Thyroid gland (tissue), 4 donors: ENCODE measurements at regions not wholly inside any gene's neighbourhood (a gene's known extent, or its start where the extent isn't known, plus 50 kb on each side); places are given as distances from the start of the nearest gene placed in this dataset.

Source experiments
- CTCF ChIP-seq, 6 experiments: fragments of 200-600 bp in 3 of 6; fragments of 450-650 bp in 3 of 6; sonication (generic) in 3 of 6; IDR thresholded peaks; one replicate each; pipeline ENCODE4 v1.5.1; 2016 to 2019; ENCODE audit warnings: antibody characterized with exemption in 6 of 6, mild to moderate bottlenecking in 2 of 6, inconsistent platforms in 1 of 6, moderate library complexity in 1 of 6
- POLR2A ChIP-seq, 2 donors: fragments of 450-650 bp; IDR thresholded peaks; one replicate each; pipeline ENCODE4 v1.6.1; 2017; ENCODE audit warnings: antibody characterized with exemption in 2 of 2, mild to moderate bottlenecking in 2 of 2, moderate library complexity in 1 of 2

- TF ChIP-seq CTCF (IDR thresholded peaks at IDR 0.05) (no peak), POLR2A (IDR thresholded peaks at IDR 0.05) (no peak)
These were observed 240.7 kb upstream of the POU3F2 start for GRCh38 chr6:98593676-98594075.
